HG02763 (cell line): ENCODE measurements at regions not wholly inside any gene's neighbourhood (a gene's known extent, or its start where the extent isn't known, plus 50 kb on each side); places are given as distances from the start of the nearest gene placed in this dataset.
"Not testable (repeated sequence)": the region's sequence is repeated elsewhere in the genome, so short reads cannot be mapped to it uniquely, and the experiment has no call there.

ENCODE experiments used
- ATAC-seq: cut with Tn5 transposase; IDR thresholded peaks from one replicate; pipeline ENCODE4 v1.9.1; 2021; ENCODE audit warnings: mild to moderate bottlenecking, moderate library complexity; ENCODE audit not compliant: unreplicated experiment

DNA sequence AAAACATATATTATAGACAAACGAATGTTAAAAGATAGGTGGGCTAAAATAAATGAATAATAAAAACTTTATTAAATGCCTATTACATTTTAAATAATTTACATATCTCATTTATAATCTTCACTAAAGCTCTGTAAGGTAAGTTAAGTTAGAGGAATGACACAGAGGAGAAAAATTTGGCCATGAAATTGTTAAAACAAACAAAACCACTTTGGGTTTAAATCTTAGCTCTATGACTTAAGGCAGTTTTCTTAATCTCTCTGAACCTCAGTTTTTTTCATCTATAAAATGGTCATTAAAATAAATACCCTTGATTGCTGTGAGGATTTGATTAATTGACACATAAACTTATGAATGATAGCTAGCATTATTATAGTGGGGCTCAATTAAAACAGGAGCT, 404.8 kb upstream of the ATP11B start:
- no peak for ATAC-seq

DNA sequence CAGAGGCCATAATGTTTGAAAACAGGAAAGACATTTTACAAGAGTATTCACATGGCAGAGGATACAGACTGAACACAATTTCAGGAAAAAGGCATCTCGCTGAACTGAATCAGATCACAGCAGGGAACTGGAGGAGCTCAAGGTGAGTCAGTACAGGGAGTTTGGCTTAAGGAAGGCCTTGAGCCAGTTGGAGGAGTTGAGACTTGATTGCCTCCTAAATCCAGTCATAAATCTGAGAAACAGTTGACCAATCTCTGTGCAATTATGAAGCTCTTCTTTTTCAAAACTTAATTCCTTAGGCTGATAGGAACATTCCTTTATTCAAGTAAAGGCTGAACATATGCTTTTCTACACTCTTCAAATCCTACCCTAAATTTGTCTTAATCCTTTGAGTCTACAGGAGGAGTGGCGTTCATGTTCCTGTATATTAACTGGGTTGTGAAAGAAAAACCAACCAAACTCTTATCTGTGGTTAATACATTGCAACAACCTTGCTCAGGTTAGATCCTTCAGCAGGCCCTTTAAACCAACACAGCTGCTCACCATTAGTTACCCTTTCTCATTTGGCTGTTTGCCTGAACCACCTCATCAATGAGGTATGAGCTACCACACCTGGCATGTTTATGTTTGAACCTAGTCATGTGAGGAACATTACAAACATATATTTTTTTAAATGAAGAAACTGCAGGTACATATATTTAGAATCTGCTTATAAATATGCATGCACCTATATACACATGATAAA, 404.1 kb upstream of the ATP11B start:
- no peak for ATAC-seq

GRCh38 chr3:182390421-182390820, 402.9 kb upstream of the ATP11B start:
- ATAC-seq, result no peak

DNA sequence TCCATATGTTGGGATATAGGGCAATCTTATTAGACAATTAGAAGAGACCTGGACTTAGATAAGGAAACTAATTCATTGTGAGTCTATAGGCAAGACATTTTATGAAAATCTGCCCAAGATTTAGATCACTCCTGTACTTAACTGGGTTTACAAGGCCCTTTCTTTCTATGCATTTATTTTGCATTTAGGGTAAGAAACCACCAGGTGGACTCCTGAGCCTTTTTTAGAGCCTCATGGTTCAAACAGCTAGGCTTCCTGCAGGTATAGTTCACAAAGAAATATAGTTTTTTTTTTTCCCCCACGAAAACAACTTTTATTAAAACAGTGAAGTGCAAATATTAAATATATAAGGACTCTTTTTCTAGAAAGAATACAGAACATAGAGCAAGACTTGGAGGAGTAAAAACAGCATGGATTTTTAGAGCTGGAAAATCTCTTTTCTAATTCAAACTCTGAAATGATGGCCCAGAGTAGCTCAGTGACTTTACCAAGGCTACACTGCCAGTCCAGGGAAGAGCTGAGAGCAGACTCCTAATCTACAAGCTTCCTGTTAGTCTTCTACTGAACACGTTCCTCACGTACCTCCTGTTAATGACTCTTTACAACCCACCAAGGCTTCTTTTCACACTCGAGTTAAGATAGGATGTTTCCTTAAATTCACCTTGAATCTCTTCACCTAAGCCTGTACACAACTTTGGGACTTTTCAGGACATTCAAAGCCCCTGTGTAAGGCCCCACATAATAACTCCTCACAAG, 400.9 kb upstream of the ATP11B start:
- no peak for ATAC-seq

DNA sequence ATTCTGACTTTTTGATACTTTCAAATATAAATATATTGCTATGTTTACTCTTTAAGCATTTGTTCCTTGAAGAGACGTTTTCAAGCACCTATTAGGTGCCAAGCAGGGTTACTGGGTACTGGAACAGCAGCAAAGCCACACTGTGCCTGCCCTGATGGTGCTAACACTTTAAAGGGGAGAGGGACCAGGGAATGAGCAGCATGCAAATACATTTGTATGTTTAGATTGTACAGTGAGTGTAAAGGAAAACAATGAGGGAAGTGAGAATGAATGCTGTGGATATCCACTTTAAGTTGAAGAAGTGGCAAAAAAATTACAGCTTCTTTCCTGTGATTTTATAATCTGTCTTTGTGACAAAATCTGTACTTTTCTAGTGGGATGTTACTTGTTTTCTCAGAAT, 400.2 kb upstream of the ATP11B start:
- ATAC-seq, result no peak

DNA sequence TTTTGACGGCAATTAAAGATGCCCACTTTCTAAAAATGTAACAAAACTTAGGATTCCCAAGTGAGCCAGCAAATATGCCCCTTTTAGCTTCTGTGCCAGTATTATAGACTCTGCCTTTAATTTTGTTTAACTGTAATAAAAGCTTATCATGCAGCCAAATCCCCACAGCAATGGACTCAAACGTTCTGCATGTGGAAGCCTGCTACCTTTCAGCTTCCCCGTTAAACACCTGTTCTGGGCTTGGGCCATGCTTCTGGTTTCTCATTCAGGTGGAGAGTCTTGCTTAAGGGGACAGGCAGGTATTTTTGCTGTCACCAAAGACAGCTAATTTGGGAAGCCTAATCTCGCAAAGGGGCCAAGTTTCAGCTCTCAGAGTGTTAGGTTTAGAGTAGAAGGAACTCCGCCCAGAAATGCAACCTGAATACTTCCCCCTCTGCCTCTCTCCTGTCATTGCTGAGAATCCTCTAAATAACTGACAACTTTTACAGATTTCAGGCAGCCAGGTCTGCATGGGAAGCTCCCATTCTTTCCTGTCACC, 399.4 kb upstream of the ATP11B start:
- no peak for ATAC-seq

- ATAC-seq, result no peak
These were observed 396.1 kb upstream of the ATP11B start for GRCh38 chr3:182397164-182397563.

- ATAC-seq, result no peak
These were observed 393.1 kb upstream of the ATP11B start for GRCh38 chr3:182399978-182400737.

GRCh38 chr3:182400838-182401237, 392.5 kb upstream of the ATP11B start:
- no peak for ATAC-seq

- ATAC-seq, result no peak
These were observed 389.3 kb upstream of the ATP11B start for GRCh38 chr3:182404031-182404430.

DNA sequence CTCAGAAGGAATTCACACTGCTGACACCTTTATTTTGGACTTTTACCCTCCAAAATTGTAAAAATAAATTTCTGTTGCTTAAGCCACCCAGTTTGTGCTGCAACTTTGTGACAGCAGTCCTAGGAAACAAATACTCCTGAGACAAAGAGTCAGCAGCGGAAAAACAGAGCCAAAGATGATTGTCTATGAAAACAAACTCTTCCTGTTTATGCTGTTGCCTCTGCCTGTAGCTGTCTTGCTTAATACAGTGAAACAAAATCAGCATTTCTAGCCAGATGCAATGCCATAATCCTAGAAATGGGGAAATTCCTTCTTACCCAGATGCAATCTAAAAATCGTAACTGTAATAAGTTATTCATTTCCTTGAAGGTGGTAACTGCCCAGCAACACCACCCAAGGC, 387.5 kb upstream of the ATP11B start:
- ATAC-seq, result no peak

DNA sequence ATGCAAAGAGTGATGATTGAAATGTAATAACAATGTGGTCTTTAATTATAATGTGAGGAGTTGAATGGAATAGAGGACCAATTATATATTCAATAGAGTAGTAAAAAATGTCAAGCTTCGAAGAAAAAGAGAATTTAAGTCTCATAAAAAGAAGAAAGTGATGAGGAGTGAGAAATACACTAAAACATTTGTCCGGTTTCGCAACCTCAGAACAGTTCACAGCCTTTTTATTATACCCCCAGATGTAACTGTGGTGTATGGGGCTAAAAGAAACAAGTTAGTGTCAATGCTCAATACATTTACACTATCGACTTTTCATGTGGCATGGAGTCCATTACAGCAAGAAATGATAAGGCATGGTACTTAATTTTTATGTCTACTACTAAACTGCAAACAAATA, 386.5 kb upstream of the ATP11B start:
- ATAC-seq, result no peak

DNA sequence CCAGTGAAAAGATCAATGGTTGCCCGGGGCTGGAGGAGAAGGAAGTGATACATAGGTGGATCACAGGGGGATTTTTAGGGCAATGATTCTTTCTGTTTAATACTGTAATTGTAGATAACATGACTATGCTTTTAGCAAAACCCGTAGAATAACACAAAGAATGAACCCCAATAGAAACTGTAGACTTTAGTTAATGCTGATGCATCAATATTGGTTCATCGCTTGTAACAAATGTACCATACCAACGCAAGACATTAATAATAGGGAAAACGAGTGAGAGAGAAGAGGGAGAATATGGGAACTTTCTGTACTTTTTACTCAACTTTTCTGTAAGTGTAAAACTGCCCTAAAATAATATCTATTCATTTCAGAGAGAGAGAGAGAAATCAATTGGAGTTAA, 383.3 kb upstream of the ATP11B start:
- no peak for ATAC-seq

- ATAC-seq, result no peak
These were observed 381.2 kb upstream of the ATP11B start for GRCh38 chr3:182412066-182412465.

- ATAC-seq, result no peak
These were observed 380.2 kb upstream of the ATP11B start for GRCh38 chr3:182413061-182413460.

GRCh38 chr3:182413682-182414081, 379.6 kb upstream of the ATP11B start:
- no peak for ATAC-seq

- no peak for ATAC-seq
These were observed 378.7 kb upstream of the ATP11B start for GRCh38 chr3:182414586-182414985.

- ATAC-seq, result no peak
These were observed 372.6 kb upstream of the ATP11B start for GRCh38 chr3:182420741-182421140.

GRCh38 chr3:182424006-182424405, 369.3 kb upstream of the ATP11B start:
- no peak for ATAC-seq

DNA sequence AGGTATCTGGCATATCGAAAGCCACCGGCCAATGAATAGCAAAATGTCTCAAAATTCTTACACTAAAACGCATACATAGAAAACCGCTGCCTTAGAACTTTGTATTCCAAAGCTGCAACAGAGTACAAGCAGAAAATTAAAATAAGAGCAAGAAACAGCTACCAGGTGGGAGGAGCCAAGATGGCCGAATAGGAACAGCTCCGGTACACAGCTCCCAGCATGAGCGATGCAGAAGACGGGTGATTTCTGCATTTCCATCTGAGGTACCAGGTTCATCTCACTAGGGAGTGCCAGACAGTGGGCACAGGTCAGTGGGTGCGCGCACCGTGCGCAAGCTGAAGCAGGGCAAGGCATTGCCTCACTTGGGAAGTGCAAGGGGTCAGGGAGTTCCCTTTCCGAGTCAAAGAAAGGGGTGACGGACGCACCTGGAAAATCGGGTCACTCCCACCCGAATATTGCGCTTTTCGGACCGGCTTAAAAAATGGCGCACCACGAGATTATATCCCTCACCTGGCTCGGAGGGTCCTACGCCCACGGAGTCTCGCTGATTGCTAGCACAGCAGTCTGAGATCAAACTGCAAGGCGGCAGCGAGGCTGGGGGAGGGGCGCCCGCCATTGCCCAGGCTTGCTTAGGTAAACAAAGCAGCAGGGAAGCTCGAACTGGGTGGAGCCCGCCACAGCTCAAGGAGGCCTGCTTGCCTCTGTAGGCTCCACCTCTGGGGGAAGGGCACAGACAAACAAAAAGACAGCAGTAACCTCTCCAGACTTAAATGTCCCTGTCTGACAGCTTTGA, 367.2 kb upstream of the ATP11B start:
- not testable (repeated sequence) for ATAC-seq

DNA sequence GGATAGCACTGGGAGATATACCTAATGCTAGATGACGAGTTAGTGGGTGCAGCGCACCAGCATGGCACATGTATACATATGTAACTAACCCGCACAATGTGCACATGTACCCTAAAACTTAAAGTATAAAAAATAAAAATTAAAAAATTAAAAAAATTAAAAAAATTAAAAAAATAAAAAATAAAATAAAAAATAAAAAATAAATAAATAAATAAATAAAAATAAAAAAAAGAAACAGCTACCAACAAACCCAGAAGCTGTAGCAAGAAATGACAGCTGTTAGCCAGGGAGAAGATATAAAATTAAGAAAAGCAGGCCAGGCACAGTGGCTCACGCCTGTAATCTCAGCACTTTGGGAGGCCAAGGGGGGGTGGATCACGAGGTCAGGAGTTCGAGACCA, 361.3 kb upstream of the ATP11B start:
- ATAC-seq, result not testable (repeated sequence)
